Nephron progenitor cell (in vitro differentiated cells): ENCODE measurements at regions not wholly inside any gene's neighbourhood (a gene's known extent, or its start where the extent isn't known, plus 50 kb on each side); places are given as distances from the start of the nearest gene placed in this dataset.

ENCODE experiments used
- DNase-seq: peaks from one replicate; pipeline ENCODE4 v3.0.0; 2021
- H3K27ac Mint-ChIP-seq: 2 replicates; pipeline ENCODE4 v1.8.0; 2021; ENCODE audit warnings: mild to moderate bottlenecking, moderate library complexity, mixed read lengths
- H3K27me3 Mint-ChIP-seq: 2 replicates; pipeline ENCODE4 v1.8.0; 2021; ENCODE audit warnings: mild to moderate bottlenecking, low read depth, mixed read lengths; ENCODE audit not compliant: poor library complexity
- H3K36me3 Mint-ChIP-seq: 2 replicates; pipeline ENCODE4 v1.8.0; 2021; ENCODE audit warnings: low read depth, mixed read lengths
- H3K4me1 Mint-ChIP-seq: 2 replicates; pipeline ENCODE4 v1.8.0; 2021; ENCODE audit warnings: mixed read lengths
- H3K4me3 Mint-ChIP-seq: 2 replicates; pipeline ENCODE4 v1.8.0; 2021; ENCODE audit warnings: mild to moderate bottlenecking, moderate library complexity, mixed read lengths
- H3K9me3 Mint-ChIP-seq: 2 replicates; pipeline ENCODE4 v1.8.0; 2021; ENCODE audit warnings: mild to moderate bottlenecking, moderate library complexity, mixed read lengths
- CTCF ChIP-seq: fragments of 200-600 bp; sonication (generic); IDR thresholded peaks from 2 replicates; pipeline ENCODE4 v1.5.0; 2021; ENCODE audit warnings: antibody characterized with exemption

DNA sequence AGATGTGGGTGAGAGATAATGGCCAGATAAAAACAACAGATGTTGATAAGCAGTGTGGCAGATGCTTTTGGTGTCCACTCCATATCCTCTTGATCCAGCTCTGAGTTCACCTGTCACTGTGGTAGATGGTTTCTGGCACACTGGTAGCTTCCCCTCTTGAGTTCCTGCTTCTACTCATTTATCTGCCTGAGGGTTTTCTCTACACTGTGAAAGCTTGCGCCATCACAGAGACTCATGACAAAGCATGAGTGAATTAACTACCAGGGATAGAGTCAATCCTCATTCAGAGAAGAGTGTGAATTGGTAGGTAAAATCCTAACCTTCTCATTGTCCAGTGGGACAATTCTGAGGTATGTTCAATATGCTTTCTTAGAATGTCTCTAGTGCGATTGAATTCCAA lies 50.0 kb upstream of the ARHGEF26 start:
- H3K27ac Mint-ChIP-seq: no peak overlapping the region
- no peak for DNase-seq
- peaks cover 33% of the 10 kb centered on the region for H3K9me3 Mint-ChIP-seq
- no peak overlapping the region for H3K4me3 Mint-ChIP-seq
- H3K4me1 Mint-ChIP-seq: no peaks in the 10 kb centered on the region
- H3K27me3 Mint-ChIP-seq: peaks cover 3% of the 10 kb centered on the region
- TF ChIP-seq CTCF: no peak
- H3K36me3 Mint-ChIP-seq: no peaks in the 10 kb centered on the region
